ENCODE measurements at regions not wholly inside any gene's neighbourhood (a gene's known extent, or its start where the extent isn't known, plus 50 kb on each side); places are given as distances from the start of the nearest gene placed in this dataset.

- TF ChIP-seq CTCF (IDR thresholded peaks at IDR 0.05; ENCODE audit: insufficient read depth, low read length, poor library complexity, severe bottlenecking) (no peak), EZH2phosphoT487 (conservative IDR thresholded peaks at IDR 0.05; ENCODE audit: low read length) (no peak)
Observed at GRCh38 chrX:122184791-122185190, 999.3 kb upstream of the GRIA3 start.
